RWPE2 (cell line): ENCODE measurements at regions not wholly inside any gene's neighbourhood (a gene's known extent, or its start where the extent isn't known, plus 50 kb on each side); places are given as distances from the start of the nearest gene placed in this dataset.
"Not testable (repeated sequence)": the region's sequence is repeated elsewhere in the genome, so short reads cannot be mapped to it uniquely, and the experiment has no call there.

Source experiments
- ATAC-seq: fragments of 200-7000 bp; cut with Tn5 transposase; 3 replicates; pipeline ENCODE4 v1.9.1; 2021; ENCODE audit warnings: low read depth
- DNase-seq: peaks from one replicate; pipeline ENCODE4 v3.0.0-alpha.2; 2020; ENCODE audit warnings: low spot score
- H3K27ac ChIP-seq: fragments of 450-650 bp; 2 replicates; pipeline ENCODE4 v1.5.1; 2017; ENCODE audit warnings: mild to moderate bottlenecking; ENCODE audit not compliant: poor library complexity, severe bottlenecking
- H3K27me3 ChIP-seq: fragments of 250-450 bp; sonication (Bioruptor Pico); 2 replicates; pipeline ENCODE4 v1.5.1; 2021; ENCODE audit warnings: mild to moderate bottlenecking, moderate library complexity; ENCODE audit not compliant: insufficient read depth, poor library complexity, severe bottlenecking
- H3K36me3 ChIP-seq: fragments of 250-450 bp; sonication (Bioruptor Pico); 2 replicates; pipeline ENCODE4 v1.5.1; 2020; ENCODE audit warnings: low read depth, mild to moderate bottlenecking, moderate library complexity
- H3K4me1 ChIP-seq: fragments of 250-450 bp; sonication (Bioruptor Pico); 2 replicates; pipeline ENCODE4 v1.5.1; 2021; ENCODE audit warnings: mild to moderate bottlenecking, moderate library complexity; ENCODE audit not compliant: insufficient read depth, poor library complexity, severe bottlenecking
- H3K4me3 ChIP-seq: fragments of 250-450 bp; sonication (Bioruptor Pico); 2 replicates; pipeline ENCODE4 v1.5.1; 2021; ENCODE audit warnings: mild to moderate bottlenecking, moderate library complexity; ENCODE audit not compliant: severe bottlenecking
- H3K9me3 ChIP-seq: fragments of 250-450 bp; sonication (Bioruptor Pico); 2 replicates; pipeline ENCODE4 v1.5.1; 2021; ENCODE audit warnings: mild to moderate bottlenecking, moderate library complexity; ENCODE audit not compliant: severe bottlenecking
- TF ChIP-seq, protein P1 (sequence below): fragments of 450-650 bp; IDR thresholded peaks from one replicate; pipeline ENCODE4 v1.5.1; 2017; ENCODE audit warnings: mild to moderate bottlenecking, moderate library complexity; ENCODE audit not compliant: poor library complexity, severe bottlenecking

- H3K9me3 ChIP-seq: no peaks in the 10 kb centered on the region
- H3K4me1 ChIP-seq: no peaks in the 10 kb centered on the region
- ATAC-seq (no peak), DNase-seq (no peak)
- TF ChIP-seq, protein P1, sequence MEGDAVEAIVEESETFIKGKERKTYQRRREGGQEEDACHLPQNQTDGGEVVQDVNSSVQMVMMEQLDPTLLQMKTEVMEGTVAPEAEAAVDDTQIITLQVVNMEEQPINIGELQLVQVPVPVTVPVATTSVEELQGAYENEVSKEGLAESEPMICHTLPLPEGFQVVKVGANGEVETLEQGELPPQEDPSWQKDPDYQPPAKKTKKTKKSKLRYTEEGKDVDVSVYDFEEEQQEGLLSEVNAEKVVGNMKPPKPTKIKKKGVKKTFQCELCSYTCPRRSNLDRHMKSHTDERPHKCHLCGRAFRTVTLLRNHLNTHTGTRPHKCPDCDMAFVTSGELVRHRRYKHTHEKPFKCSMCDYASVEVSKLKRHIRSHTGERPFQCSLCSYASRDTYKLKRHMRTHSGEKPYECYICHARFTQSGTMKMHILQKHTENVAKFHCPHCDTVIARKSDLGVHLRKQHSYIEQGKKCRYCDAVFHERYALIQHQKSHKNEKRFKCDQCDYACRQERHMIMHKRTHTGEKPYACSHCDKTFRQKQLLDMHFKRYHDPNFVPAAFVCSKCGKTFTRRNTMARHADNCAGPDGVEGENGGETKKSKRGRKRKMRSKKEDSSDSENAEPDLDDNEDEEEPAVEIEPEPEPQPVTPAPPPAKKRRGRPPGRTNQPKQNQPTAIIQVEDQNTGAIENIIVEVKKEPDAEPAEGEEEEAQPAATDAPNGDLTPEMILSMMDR: no peak
- peaks cover 2% of the 10 kb centered on the region for H3K27me3 ChIP-seq
- H3K4me3 ChIP-seq: no peak overlapping the region
- no peaks in the 10 kb centered on the region for H3K36me3 ChIP-seq
- H3K27ac ChIP-seq: no peak overlapping the region
Observed at GRCh38 chr13:58369936-58370335, 738.4 kb downstream of the PCDH17 start.

- ATAC-seq (no peak), DNase-seq (no peak)
- Histone ChIP-seq H3K36me3 (no peaks in the 10 kb centered on the region), H3K4me3 (no peak overlapping the region), H3K27ac (no peak overlapping the region), H3K9me3 (no peaks in the 10 kb centered on the region), H3K4me1 (no peaks in the 10 kb centered on the region), H3K27me3 (no peaks in the 10 kb centered on the region)
- TF ChIP-seq, protein P1: no peak
Observed at GRCh38 chr13:58376349-58376748, 744.8 kb downstream of the PCDH17 start.

GRCh38 chr13:58376775-58377174, 745.2 kb downstream of the PCDH17 start:
- H3K4me3 ChIP-seq: no peak overlapping the region
- H3K4me1 ChIP-seq: no peaks in the 10 kb centered on the region
- TF ChIP-seq, protein P1: no peak
- no peak overlapping the region for H3K27ac ChIP-seq
- DNase-seq (no peak), ATAC-seq (no peak)
- no peaks in the 10 kb centered on the region for H3K27me3 ChIP-seq
- H3K9me3 ChIP-seq: no peaks in the 10 kb centered on the region
- no peaks in the 10 kb centered on the region for H3K36me3 ChIP-seq

GRCh38 chr13:58379221-58379620, 747.7 kb downstream of the PCDH17 start:
- ATAC-seq (no peak), DNase-seq (no peak)
- TF ChIP-seq, protein P1: no peak

GRCh38 chr13:58385336-58385735, 753.8 kb downstream of the PCDH17 start:
- not testable (repeated sequence) for H3K27me3 ChIP-seq, H3K4me1 ChIP-seq, DNase-seq, H3K4me3 ChIP-seq, H3K36me3 ChIP-seq, ATAC-seq, H3K27ac ChIP-seq, H3K9me3 ChIP-seq

More at GRCh38 chr13:58379221-58379620, 747.7 kb downstream of the PCDH17 start:
- H3K4me3 ChIP-seq: no peak overlapping the region
- no peak overlapping the region for H3K27ac ChIP-seq
- no peaks in the 10 kb centered on the region for H3K36me3 ChIP-seq
- H3K27me3 ChIP-seq: no peaks in the 10 kb centered on the region
- no peaks in the 10 kb centered on the region for H3K4me1 ChIP-seq
- H3K9me3 ChIP-seq: no peaks in the 10 kb centered on the region
